ENCODE measurements at regions not wholly inside any gene's neighbourhood (a gene's known extent, or its start where the extent isn't known, plus 50 kb on each side); places are given as distances from the start of the nearest gene placed in this dataset.

DNA sequence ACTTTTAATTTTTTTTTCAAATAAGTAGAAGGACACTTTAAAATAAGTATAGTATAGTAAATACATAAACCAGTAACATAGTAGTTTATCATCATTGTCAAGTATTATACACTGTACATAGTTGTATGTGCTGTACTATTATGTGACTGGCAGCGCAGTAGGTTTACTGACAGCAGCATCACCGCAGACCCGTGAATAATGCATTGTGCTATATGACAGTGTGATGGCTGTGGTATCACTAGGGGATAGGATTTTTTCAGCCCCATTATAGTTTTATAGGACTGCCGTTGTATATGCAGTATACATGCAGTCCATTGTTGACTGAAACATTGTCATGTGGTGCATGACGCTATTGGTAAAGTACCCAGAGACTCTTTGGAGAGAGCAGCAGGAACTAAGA, 306.5 kb downstream of the SQOR start:
- H3K27ac Mint-ChIP-seq, result no peak overlapping the region
- H4K91ac ChIP-seq (ENCODE audit: insufficient read length, low read depth, low read length), result no peak overlapping the region
- no CpG with 5 or more reads among the region's 5 CpGs for WGBS (ENCODE audit: extremely low coverage, insufficient read length, low lambda C conversion rate)
- TF ChIP-seq, protein P1, sequence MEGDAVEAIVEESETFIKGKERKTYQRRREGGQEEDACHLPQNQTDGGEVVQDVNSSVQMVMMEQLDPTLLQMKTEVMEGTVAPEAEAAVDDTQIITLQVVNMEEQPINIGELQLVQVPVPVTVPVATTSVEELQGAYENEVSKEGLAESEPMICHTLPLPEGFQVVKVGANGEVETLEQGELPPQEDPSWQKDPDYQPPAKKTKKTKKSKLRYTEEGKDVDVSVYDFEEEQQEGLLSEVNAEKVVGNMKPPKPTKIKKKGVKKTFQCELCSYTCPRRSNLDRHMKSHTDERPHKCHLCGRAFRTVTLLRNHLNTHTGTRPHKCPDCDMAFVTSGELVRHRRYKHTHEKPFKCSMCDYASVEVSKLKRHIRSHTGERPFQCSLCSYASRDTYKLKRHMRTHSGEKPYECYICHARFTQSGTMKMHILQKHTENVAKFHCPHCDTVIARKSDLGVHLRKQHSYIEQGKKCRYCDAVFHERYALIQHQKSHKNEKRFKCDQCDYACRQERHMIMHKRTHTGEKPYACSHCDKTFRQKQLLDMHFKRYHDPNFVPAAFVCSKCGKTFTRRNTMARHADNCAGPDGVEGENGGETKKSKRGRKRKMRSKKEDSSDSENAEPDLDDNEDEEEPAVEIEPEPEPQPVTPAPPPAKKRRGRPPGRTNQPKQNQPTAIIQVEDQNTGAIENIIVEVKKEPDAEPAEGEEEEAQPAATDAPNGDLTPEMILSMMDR (conservative IDR thresholded peaks at IDR 0.05), result no peak
- no peak overlapping the region for H4K8ac ChIP-seq (replicated peaks; ENCODE audit: insufficient read length, low read depth, low read length)
- H3K27ac ChIP-seq (ENCODE audit: insufficient read length, low read depth, low read length), result no peak overlapping the region
- no peaks in the 10 kb centered on the region for H3K27me3 ChIP-seq (ENCODE audit: insufficient read depth, low read length)
- no peaks in the 10 kb centered on the region for H3K27me3 Mint-ChIP-seq (ENCODE audit: low read depth)
- no peak overlapping the region for H3K4me2 ChIP-seq (ENCODE audit: insufficient read depth, insufficient read length, low read length)
- H2AK5ac ChIP-seq (ENCODE audit: insufficient read length, low read length), result no peak overlapping the region
- H3K4me1 Mint-ChIP-seq, result no peaks in the 10 kb centered on the region
- H3K4me3 Mint-ChIP-seq, result no peak overlapping the region
- no peaks in the 10 kb centered on the region; a peak in 1 of 7 replicates for H3K36me3 Mint-ChIP-seq (ENCODE audit: insufficient read depth in 1 of 3, low read depth in 3 of 3)
- H2BK5ac ChIP-seq (ENCODE audit: insufficient read length, low read length), result no peak overlapping the region
- H2AFZ ChIP-seq (ENCODE audit: low read length), result no peak overlapping the region
- H2BK15ac ChIP-seq (ENCODE audit: low read depth, low read length), result no peak overlapping the region
- H3K14ac ChIP-seq (ENCODE audit: insufficient read depth, low read length), result no peak overlapping the region
- no peak overlapping the region for H3K18ac ChIP-seq (ENCODE audit: insufficient read length, low read depth, low read length)
- H3K4ac ChIP-seq (ENCODE audit: low read depth, low read length), result no peak overlapping the region
- no peak overlapping the region for H3K23ac ChIP-seq (ENCODE audit: insufficient read length, low read depth, low read length)
- no peak for DNase-seq
- no peaks in the 10 kb centered on the region for H3K79me1 ChIP-seq (ENCODE audit: insufficient read depth, low read depth, low read length, poor library complexity, severe bottlenecking)
- no peak overlapping the region for H3K9ac ChIP-seq (ENCODE audit: extremely low read depth, insufficient read length, low read length)
- no peak overlapping the region for H2BK12ac ChIP-seq (ENCODE audit: insufficient read length, low read depth, low read length)
- H3K4me1 ChIP-seq (ENCODE audit: insufficient read depth, low read length), result no peaks in the 10 kb centered on the region
- no peaks in the 10 kb centered on the region for H3K9me3 ChIP-seq (ENCODE audit: control insufficient read depth, low read depth, low read length)
- H2BK20ac ChIP-seq (ENCODE audit: low read depth, low read length, poor library complexity, severe bottlenecking), result no peak overlapping the region
- no peak overlapping the region for H3K56ac ChIP-seq (ENCODE audit: insufficient read length, low read depth, low read length)
- no peak overlapping the region for H4K5ac ChIP-seq (ENCODE audit: insufficient read length, low read depth, low read length)
- no peak overlapping the region for H3T11ph ChIP-seq (ENCODE audit: low read length)
- H3K79me2 ChIP-seq (ENCODE audit: insufficient read depth, low read length), result no peaks in the 10 kb centered on the region
- H3K9me3 Mint-ChIP-seq, result peaks cover 0 to 2% of the 10 kb centered on the region in 2 experiments; a peak in 4 of 5 replicates
- no peaks in the 10 kb centered on the region for H4K20me1 ChIP-seq (ENCODE audit: control insufficient read depth, insufficient read depth, insufficient read length)
- H2BK120ac ChIP-seq (ENCODE audit: low read depth, low read length, poor library complexity, severe bottlenecking), result no peak overlapping the region
- no peaks in the 10 kb centered on the region for H3K23me2 ChIP-seq (ENCODE audit: insufficient read length, low read depth, low read length, poor library complexity, severe bottlenecking)

All from H9 (cell line).